Ishikawa (cell line): ENCODE measurements at regions not wholly inside any gene's neighbourhood (a gene's known extent, or its start where the extent isn't known, plus 50 kb on each side); places are given as distances from the start of the nearest gene placed in this dataset.

Experiments
- CEBPB ChIP-seq: IDR thresholded peaks from 2 replicates; pipeline ENCODE4 v1.6.1; 2012
- CREB1 ChIP-seq: IDR thresholded peaks from 2 replicates; pipeline ENCODE4 v1.6.1; 2012; ENCODE audit warnings: low read depth
- EGR1 ChIP-seq: IDR thresholded peaks from 2 replicates; pipeline ENCODE4 v1.6.1; 2012
- EP300 ChIP-seq: IDR thresholded peaks from 2 replicates; pipeline ENCODE4 v1.6.1; 2012; ENCODE audit warnings: borderline replicate concordance
- FOXM1 ChIP-seq: IDR thresholded peaks from 2 replicates; pipeline ENCODE4 v1.6.1; 2012; ENCODE audit warnings: low read depth, borderline replicate concordance
- NFIC ChIP-seq: IDR thresholded peaks from 2 replicates; pipeline ENCODE4 v1.6.1; 2012
- RAD21 ChIP-seq: IDR thresholded peaks from 2 replicates; pipeline ENCODE4 v1.6.1; 2012; ENCODE audit warnings: low read depth
- TAF1 ChIP-seq: IDR thresholded peaks from 2 replicates; pipeline ENCODE4 v1.6.1; 2012; ENCODE audit warnings: low read depth, mild to moderate bottlenecking
- TCF12 ChIP-seq: IDR thresholded peaks from 2 replicates; pipeline ENCODE4 v1.6.1; 2012; ENCODE audit warnings: low read depth
- TEAD4 ChIP-seq: IDR thresholded peaks from 2 replicates; pipeline ENCODE4 v1.6.1; 2012
- USF1 ChIP-seq: IDR thresholded peaks from 2 replicates; pipeline ENCODE4 v1.6.1; 2012
- YY1 ChIP-seq: IDR thresholded peaks from 2 replicates; pipeline ENCODE4 v1.6.1; 2012; ENCODE audit warnings: low read depth
- ZBTB7A ChIP-seq: IDR thresholded peaks from 2 replicates; pipeline ENCODE4 v1.6.1; 2012; ENCODE audit warnings: low read depth
- TF ChIP-seq, protein P1 (sequence below): IDR thresholded peaks from 2 replicates; pipeline ENCODE4 v1.6.1; 2012; ENCODE audit warnings: low read depth, mild to moderate bottlenecking
- TF ChIP-seq, protein P2 (sequence below): IDR thresholded peaks from 2 replicates; pipeline ENCODE4 v1.6.1; 2012

GRCh38 chr10:121183236-121183635, 332.1 kb downstream of the WDR11 start:
- TF ChIP-seq, protein P1, sequence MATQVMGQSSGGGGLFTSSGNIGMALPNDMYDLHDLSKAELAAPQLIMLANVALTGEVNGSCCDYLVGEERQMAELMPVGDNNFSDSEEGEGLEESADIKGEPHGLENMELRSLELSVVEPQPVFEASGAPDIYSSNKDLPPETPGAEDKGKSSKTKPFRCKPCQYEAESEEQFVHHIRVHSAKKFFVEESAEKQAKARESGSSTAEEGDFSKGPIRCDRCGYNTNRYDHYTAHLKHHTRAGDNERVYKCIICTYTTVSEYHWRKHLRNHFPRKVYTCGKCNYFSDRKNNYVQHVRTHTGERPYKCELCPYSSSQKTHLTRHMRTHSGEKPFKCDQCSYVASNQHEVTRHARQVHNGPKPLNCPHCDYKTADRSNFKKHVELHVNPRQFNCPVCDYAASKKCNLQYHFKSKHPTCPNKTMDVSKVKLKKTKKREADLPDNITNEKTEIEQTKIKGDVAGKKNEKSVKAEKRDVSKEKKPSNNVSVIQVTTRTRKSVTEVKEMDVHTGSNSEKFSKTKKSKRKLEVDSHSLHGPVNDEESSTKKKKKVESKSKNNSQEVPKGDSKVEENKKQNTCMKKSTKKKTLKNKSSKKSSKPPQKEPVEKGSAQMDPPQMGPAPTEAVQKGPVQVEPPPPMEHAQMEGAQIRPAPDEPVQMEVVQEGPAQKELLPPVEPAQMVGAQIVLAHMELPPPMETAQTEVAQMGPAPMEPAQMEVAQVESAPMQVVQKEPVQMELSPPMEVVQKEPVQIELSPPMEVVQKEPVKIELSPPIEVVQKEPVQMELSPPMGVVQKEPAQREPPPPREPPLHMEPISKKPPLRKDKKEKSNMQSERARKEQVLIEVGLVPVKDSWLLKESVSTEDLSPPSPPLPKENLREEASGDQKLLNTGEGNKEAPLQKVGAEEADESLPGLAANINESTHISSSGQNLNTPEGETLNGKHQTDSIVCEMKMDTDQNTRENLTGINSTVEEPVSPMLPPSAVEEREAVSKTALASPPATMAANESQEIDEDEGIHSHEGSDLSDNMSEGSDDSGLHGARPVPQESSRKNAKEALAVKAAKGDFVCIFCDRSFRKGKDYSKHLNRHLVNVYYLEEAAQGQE, result no peak

GRCh38 chr10:121183707-121184106, 332.5 kb downstream of the WDR11 start:
- TF ChIP-seq RAD21, result no peak
- TF ChIP-seq, protein P2, sequence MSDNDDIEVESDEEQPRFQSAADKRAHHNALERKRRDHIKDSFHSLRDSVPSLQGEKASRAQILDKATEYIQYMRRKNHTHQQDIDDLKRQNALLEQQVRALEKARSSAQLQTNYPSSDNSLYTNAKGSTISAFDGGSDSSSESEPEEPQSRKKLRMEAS, result no peak
- TF ChIP-seq CREB1, result no peak
- no peak for TF ChIP-seq EP300
- no peak for TF ChIP-seq FOXM1
- TF ChIP-seq, protein P1, result no peak
- no peak for TF ChIP-seq TCF12
- TF ChIP-seq ZBTB7A, result no peak
- TF ChIP-seq TAF1, result no peak
- TF ChIP-seq CEBPB, result no peak
- no peak for TF ChIP-seq EGR1
- TF ChIP-seq YY1, result no peak
- no peak for TF ChIP-seq USF1
- TF ChIP-seq TEAD4, result no peak

- TF ChIP-seq NFIC (no peak), USF1 (no peak), EGR1 (no peak), CEBPB (no peak), TEAD4 (no peak), ZBTB7A (no peak), EP300 (no peak), RAD21 (no peak), TAF1 (no peak), CREB1 (no peak), FOXM1 (no peak), YY1 (no peak), TCF12 (no peak)
- TF ChIP-seq, protein P2, result no peak
- TF ChIP-seq, protein P1, result no peak
These were observed 334.8 kb downstream of the WDR11 start for GRCh38 chr10:121185816-121186455.

GRCh38 chr10:121187391-121187790, 336.2 kb downstream of the WDR11 start:
- TF ChIP-seq ZBTB7A (no peak), RAD21 (peak; percentile 25; the same call in 1 of the 2 replicates)

DNA sequence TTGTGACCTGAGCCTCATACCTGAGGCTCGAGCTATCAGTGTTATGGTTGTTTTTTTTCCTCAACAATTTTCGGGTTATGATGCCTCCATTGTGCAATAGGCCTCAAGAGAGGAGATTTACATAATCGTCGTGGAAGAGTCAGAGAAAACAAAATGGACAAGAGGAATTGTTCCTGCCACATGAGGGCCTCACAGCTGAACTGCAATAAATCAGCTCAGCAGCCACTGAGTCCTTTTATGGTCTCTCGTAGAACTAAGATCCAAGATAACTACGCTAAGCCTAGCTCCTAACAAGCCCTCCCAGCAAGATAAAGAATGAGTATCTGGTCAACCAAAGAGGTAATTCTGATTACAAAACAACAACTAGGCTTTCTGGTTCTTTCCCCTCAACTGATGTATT, 336.8 kb downstream of the WDR11 start:
- TF ChIP-seq CEBPB (peak; percentile 53; the same call in 1 of the 2 replicates), TEAD4 (no peak), RAD21 (peak; percentile 45; the same call in 1 of the 2 replicates)
